ENCODE measurements at regions not wholly inside any gene's neighbourhood (a gene's known extent, or its start where the extent isn't known, plus 50 kb on each side); places are given as distances from the start of the nearest gene placed in this dataset.
"Not testable (repeated sequence)": the region's sequence is repeated elsewhere in the genome, so short reads cannot be mapped to it uniquely, and the experiment has no call there.

GRCh38 chr4:135411251-135411650, 1209.7 kb upstream of the PABPC4L start:
- no peak overlapping the region for H3K4me2 ChIP-seq
- H3K27me3 ChIP-seq, result no peaks in the 10 kb centered on the region
- no peaks in the 10 kb centered on the region for H4K20me1 ChIP-seq (ENCODE audit: insufficient read depth, poor library complexity, severe bottlenecking)
- H3K4me1 ChIP-seq (ENCODE audit: insufficient read depth), result no peaks in the 10 kb centered on the region
- no peaks in the 10 kb centered on the region for H3K36me3 ChIP-seq (replicated peaks; ENCODE audit: insufficient read depth, low read depth)
- WGBS (ENCODE audit: low lambda C conversion rate, missing lambda C conversion rate), result 53% methylated on average over 2 of the region's 2 CpGs
- DNase-seq (ENCODE audit: low spot score), result no peak
- no peaks in the 10 kb centered on the region for H3K9me2 ChIP-seq (replicated peaks; ENCODE audit: insufficient read depth)
- no peak overlapping the region for H3K4me3 ChIP-seq
- no peak overlapping the region for H2AFZ ChIP-seq
- no peak for TF ChIP-seq EZH2 (IDR thresholded peaks at IDR 0.05; ENCODE audit: borderline replicate concordance)
- no peak for TF ChIP-seq CTCF (IDR thresholded peaks at IDR 0.05; ENCODE audit: poor library complexity)
- no peak for TF ChIP-seq EZH2phosphoT487 (IDR thresholded peaks at IDR 0.05; ENCODE audit: low read depth, severe bottlenecking, unreplicated experiment)
- H3K27ac ChIP-seq, result no peak overlapping the region
- H3K79me2 ChIP-seq, result no peaks in the 10 kb centered on the region
- no peaks in the 10 kb centered on the region for H3K9me3 ChIP-seq (ENCODE audit: low read depth)

- not testable (repeated sequence) for H3K4me3 ChIP-seq; H3K4me1 ChIP-seq (ENCODE audit: insufficient read depth); H3K79me2 ChIP-seq; H3K4me2 ChIP-seq; H3K9me2 ChIP-seq (replicated peaks; ENCODE audit: insufficient read depth); H2AFZ ChIP-seq; DNase-seq (ENCODE audit: low spot score); H3K36me3 ChIP-seq (replicated peaks; ENCODE audit: insufficient read depth, low read depth); H3K27me3 ChIP-seq; H3K9me3 ChIP-seq (ENCODE audit: low read depth); H3K27ac ChIP-seq; H4K20me1 ChIP-seq (ENCODE audit: insufficient read depth, poor library complexity, severe bottlenecking)
- 82% methylated on average over 4 of the region's 4 CpGs for WGBS (ENCODE audit: low lambda C conversion rate, missing lambda C conversion rate)
These were observed 1207.7 kb upstream of the PABPC4L start for GRCh38 chr4:135409261-135409660.

- no peaks in the 10 kb centered on the region for H3K36me3 ChIP-seq (replicated peaks; ENCODE audit: insufficient read depth, low read depth)
- no peak overlapping the region for H3K27ac ChIP-seq
- no peak for TF ChIP-seq EZH2 (IDR thresholded peaks at IDR 0.05; ENCODE audit: borderline replicate concordance)
- no peak for TF ChIP-seq EZH2phosphoT487 (IDR thresholded peaks at IDR 0.05; ENCODE audit: low read depth, severe bottlenecking, unreplicated experiment)
- no peak for TF ChIP-seq CTCF (IDR thresholded peaks at IDR 0.05; ENCODE audit: poor library complexity)
- H2AFZ ChIP-seq, result no peak overlapping the region
- no peak overlapping the region for H3K4me3 ChIP-seq
- no peak overlapping the region for H3K4me2 ChIP-seq
- H3K9me2 ChIP-seq (replicated peaks; ENCODE audit: insufficient read depth), result no peaks in the 10 kb centered on the region
- H4K20me1 ChIP-seq (ENCODE audit: insufficient read depth, poor library complexity, severe bottlenecking), result no peaks in the 10 kb centered on the region
- WGBS (ENCODE audit: low lambda C conversion rate, missing lambda C conversion rate), result 95% methylated on average over 12 of the region's 12 CpGs
- no peaks in the 10 kb centered on the region for H3K27me3 ChIP-seq
- H3K4me1 ChIP-seq (ENCODE audit: insufficient read depth), result no peaks in the 10 kb centered on the region
- no peaks in the 10 kb centered on the region for H3K79me2 ChIP-seq
- no peak for DNase-seq (ENCODE audit: low spot score)
- H3K9me3 ChIP-seq (ENCODE audit: low read depth), result no peaks in the 10 kb centered on the region
These were observed 1206.5 kb upstream of the PABPC4L start for GRCh38 chr4:135408109-135408508.

GRCh38 chr4:135406597-135406996, 1205.0 kb upstream of the PABPC4L start:
- H4K20me1 ChIP-seq (ENCODE audit: insufficient read depth, poor library complexity, severe bottlenecking); H2AFZ ChIP-seq; DNase-seq (ENCODE audit: low spot score); H3K79me2 ChIP-seq; H3K36me3 ChIP-seq (replicated peaks; ENCODE audit: insufficient read depth, low read depth); H3K27me3 ChIP-seq; H3K4me1 ChIP-seq (ENCODE audit: insufficient read depth); H3K9me2 ChIP-seq (replicated peaks; ENCODE audit: insufficient read depth); H3K27ac ChIP-seq; H3K9me3 ChIP-seq (ENCODE audit: low read depth); H3K4me3 ChIP-seq; H3K4me2 ChIP-seq: not testable (repeated sequence)
- 95% methylated on average over 21 of the region's 22 CpGs for WGBS (ENCODE audit: low lambda C conversion rate, missing lambda C conversion rate)
